ENCODE measurements at regions not wholly inside any gene's neighbourhood (a gene's known extent, or its start where the extent isn't known, plus 50 kb on each side); places are given as distances from the start of the nearest gene placed in this dataset.

- ATAC-seq (replicated peaks; ENCODE audit: extremely low read depth, poor library complexity, severe bottlenecking) (no peak), DNase-seq (ENCODE audit: low spot score in 2 of 2) (no peak)
- no peak overlapping the region for H3K4me3 Mint-ChIP-seq
- H3K9me3 Mint-ChIP-seq = peaks cover 27% of the 10 kb centered on the region
- H3K36me3 Mint-ChIP-seq (ENCODE audit: insufficient read depth) = no peaks in the 10 kb centered on the region
- no peaks in the 10 kb centered on the region for H3K4me1 Mint-ChIP-seq
- H3K27ac Mint-ChIP-seq (ENCODE audit: low read depth) = no peak overlapping the region
- H3K27me3 Mint-ChIP-seq = no peaks in the 10 kb centered on the region
Measured at GRCh38 chr7:124219681-124220080, 186.8 kb upstream of the TMEM229A start.

- Mint-ChIP-seq H3K36me3 (ENCODE audit: insufficient read depth) (no peaks in the 10 kb centered on the region), H3K4me1 (no peaks in the 10 kb centered on the region), H3K27me3 (no peaks in the 10 kb centered on the region), H3K9me3 (peaks cover 16% of the 10 kb centered on the region), H3K27ac (ENCODE audit: low read depth) (no peak overlapping the region), H3K4me3 (no peak overlapping the region)
- DNase-seq (ENCODE audit: low spot score in 2 of 2) = no peak
- ATAC-seq (replicated peaks; ENCODE audit: extremely low read depth, poor library complexity, severe bottlenecking) = no peak
Measured at GRCh38 chr7:124208642-124209041, 175.8 kb upstream of the TMEM229A start.

- H3K36me3 Mint-ChIP-seq (ENCODE audit: insufficient read depth) = no peaks in the 10 kb centered on the region
- H3K4me3 Mint-ChIP-seq = no peak overlapping the region
- H3K4me1 Mint-ChIP-seq = no peaks in the 10 kb centered on the region
- ATAC-seq (replicated peaks; ENCODE audit: extremely low read depth, poor library complexity, severe bottlenecking) (no peak), DNase-seq (ENCODE audit: low spot score in 2 of 2) (no peak)
- peaks cover 19% of the 10 kb centered on the region for H3K9me3 Mint-ChIP-seq
- H3K27ac Mint-ChIP-seq (ENCODE audit: low read depth) = no peak overlapping the region
- no peaks in the 10 kb centered on the region for H3K27me3 Mint-ChIP-seq
Measured at GRCh38 chr7:124208173-124208572, 175.3 kb upstream of the TMEM229A start.

- H3K9me3 Mint-ChIP-seq = peaks cover 22% of the 10 kb centered on the region
- no peak overlapping the region for H3K4me3 Mint-ChIP-seq
- H3K36me3 Mint-ChIP-seq (ENCODE audit: insufficient read depth) = no peaks in the 10 kb centered on the region
- no peak overlapping the region for H3K27ac Mint-ChIP-seq (ENCODE audit: low read depth)
- no peaks in the 10 kb centered on the region for H3K27me3 Mint-ChIP-seq
- ATAC-seq (replicated peaks; ENCODE audit: extremely low read depth, poor library complexity, severe bottlenecking) (no peak), DNase-seq (ENCODE audit: low spot score in 2 of 2) (no peak)
- H3K4me1 Mint-ChIP-seq = no peaks in the 10 kb centered on the region
Measured at GRCh38 chr7:124205526-124205925, 172.7 kb upstream of the TMEM229A start.

- H3K4me1 Mint-ChIP-seq = no peaks in the 10 kb centered on the region
- no peaks in the 10 kb centered on the region for H3K27me3 Mint-ChIP-seq
- no peaks in the 10 kb centered on the region for H3K36me3 Mint-ChIP-seq (ENCODE audit: insufficient read depth)
- no peak for ATAC-seq (replicated peaks; ENCODE audit: extremely low read depth, poor library complexity, severe bottlenecking)
- H3K4me3 Mint-ChIP-seq = no peak overlapping the region
- no peak overlapping the region for H3K27ac Mint-ChIP-seq (ENCODE audit: low read depth)
- H3K9me3 Mint-ChIP-seq = peaks cover 23% of the 10 kb centered on the region
- DNase-seq (ENCODE audit: low spot score in 2 of 2) = no peak
Measured at GRCh38 chr7:124202546-124202945, 169.7 kb upstream of the TMEM229A start.

GRCh38 chr7:124201768-124202349, 169.0 kb upstream of the TMEM229A start:
- Mint-ChIP-seq H3K9me3 (peaks cover 23% of the 10 kb centered on the region), H3K4me3 (no peak overlapping the region)
- ATAC-seq (replicated peaks; ENCODE audit: extremely low read depth, poor library complexity, severe bottlenecking) = no peak

GRCh38 chr7:124196519-124196918, 163.7 kb upstream of the TMEM229A start:
- ATAC-seq (replicated peaks; ENCODE audit: extremely low read depth, poor library complexity, severe bottlenecking) = no peak
- Mint-ChIP-seq H3K36me3 (ENCODE audit: insufficient read depth) (no peaks in the 10 kb centered on the region), H3K4me3 (no peak overlapping the region), H3K9me3 (peaks cover 14% of the 10 kb centered on the region), H3K27me3 (no peaks in the 10 kb centered on the region), H3K4me1 (no peaks in the 10 kb centered on the region), H3K27ac (ENCODE audit: low read depth) (no peak overlapping the region)
- DNase-seq (ENCODE audit: low spot score in 2 of 2) = no peak

More at GRCh38 chr7:124201768-124202349, 169.0 kb upstream of the TMEM229A start:
- no peaks in the 10 kb centered on the region for H3K36me3 Mint-ChIP-seq (ENCODE audit: insufficient read depth)
- no peak overlapping the region for H3K27ac Mint-ChIP-seq (ENCODE audit: low read depth)
- H3K4me1 Mint-ChIP-seq = no peaks in the 10 kb centered on the region
- no peaks in the 10 kb centered on the region for H3K27me3 Mint-ChIP-seq
- no peak for DNase-seq (ENCODE audit: low spot score in 2 of 2)

GRCh38 chr7:124192885-124193284, 160.0 kb upstream of the TMEM229A start:
- no peak for DNase-seq (ENCODE audit: low spot score in 2 of 2)
- Mint-ChIP-seq H3K27me3 (no peaks in the 10 kb centered on the region), H3K27ac (ENCODE audit: low read depth) (no peak overlapping the region)

GRCh38 chr7:124191713-124192112, 158.8 kb upstream of the TMEM229A start:
- no peak for DNase-seq (ENCODE audit: low spot score in 2 of 2)
- Mint-ChIP-seq H3K27me3 (no peaks in the 10 kb centered on the region), H3K27ac (ENCODE audit: low read depth) (no peak overlapping the region), H3K9me3 (no peaks in the 10 kb centered on the region), H3K4me3 (no peak overlapping the region), H3K4me1 (no peaks in the 10 kb centered on the region), H3K36me3 (ENCODE audit: insufficient read depth) (no peaks in the 10 kb centered on the region)
- no peak for ATAC-seq (replicated peaks; ENCODE audit: extremely low read depth, poor library complexity, severe bottlenecking)

More at GRCh38 chr7:124192885-124193284, 160.0 kb upstream of the TMEM229A start:
- ATAC-seq (replicated peaks; ENCODE audit: extremely low read depth, poor library complexity, severe bottlenecking) = no peak
- H3K4me3 Mint-ChIP-seq = no peak overlapping the region
- no peaks in the 10 kb centered on the region for H3K4me1 Mint-ChIP-seq
- H3K9me3 Mint-ChIP-seq = no peaks in the 10 kb centered on the region
- H3K36me3 Mint-ChIP-seq (ENCODE audit: insufficient read depth) = no peaks in the 10 kb centered on the region

GRCh38 chr7:124191030-124191429, 158.2 kb upstream of the TMEM229A start:
- DNase-seq (ENCODE audit: low spot score in 2 of 2) = no peak
- Mint-ChIP-seq H3K27me3 (no peaks in the 10 kb centered on the region), H3K4me1 (no peaks in the 10 kb centered on the region), H3K36me3 (ENCODE audit: insufficient read depth) (no peaks in the 10 kb centered on the region), H3K27ac (ENCODE audit: low read depth) (no peak overlapping the region), H3K4me3 (no peak overlapping the region), H3K9me3 (no peaks in the 10 kb centered on the region)
- ATAC-seq (replicated peaks; ENCODE audit: extremely low read depth, poor library complexity, severe bottlenecking) = no peak

GRCh38 chr7:124188576-124188975, 155.7 kb upstream of the TMEM229A start:
- no peaks in the 10 kb centered on the region for H3K36me3 Mint-ChIP-seq (ENCODE audit: insufficient read depth)
- ATAC-seq (replicated peaks; ENCODE audit: extremely low read depth, poor library complexity, severe bottlenecking) (no peak), DNase-seq (ENCODE audit: low spot score in 2 of 2) (no peak)
- no peaks in the 10 kb centered on the region for H3K4me1 Mint-ChIP-seq
- no peak overlapping the region for H3K4me3 Mint-ChIP-seq
- H3K27ac Mint-ChIP-seq (ENCODE audit: low read depth) = no peak overlapping the region
- no peaks in the 10 kb centered on the region for H3K27me3 Mint-ChIP-seq
- no peaks in the 10 kb centered on the region for H3K9me3 Mint-ChIP-seq

GRCh38 chr7:124187962-124188361, 155.1 kb upstream of the TMEM229A start:
- DNase-seq (ENCODE audit: low spot score in 2 of 2) = no peak
- no peak for ATAC-seq (replicated peaks; ENCODE audit: extremely low read depth, poor library complexity, severe bottlenecking)
- no peak overlapping the region for H3K27ac Mint-ChIP-seq (ENCODE audit: low read depth)
- H3K36me3 Mint-ChIP-seq (ENCODE audit: insufficient read depth) = no peaks in the 10 kb centered on the region
- no peaks in the 10 kb centered on the region for H3K9me3 Mint-ChIP-seq
- H3K4me3 Mint-ChIP-seq = no peak overlapping the region
- no peaks in the 10 kb centered on the region for H3K4me1 Mint-ChIP-seq
- H3K27me3 Mint-ChIP-seq = no peaks in the 10 kb centered on the region

- no peaks in the 10 kb centered on the region for H3K27me3 Mint-ChIP-seq
- no peak overlapping the region for H3K27ac Mint-ChIP-seq (ENCODE audit: low read depth)
- no peaks in the 10 kb centered on the region for H3K36me3 Mint-ChIP-seq (ENCODE audit: insufficient read depth)
- ATAC-seq (replicated peaks; ENCODE audit: extremely low read depth, poor library complexity, severe bottlenecking) (no peak), DNase-seq (ENCODE audit: low spot score in 2 of 2) (no peak)
- no peak overlapping the region for H3K4me3 Mint-ChIP-seq
- peaks cover 11% of the 10 kb centered on the region for H3K9me3 Mint-ChIP-seq
- H3K4me1 Mint-ChIP-seq = no peaks in the 10 kb centered on the region
Measured at GRCh38 chr7:124183649-124184048, 150.8 kb upstream of the TMEM229A start.
